DOHH2 (cell line): ENCODE measurements at regions not wholly inside any gene's neighbourhood (a gene's known extent, or its start where the extent isn't known, plus 50 kb on each side); places are given as distances from the start of the nearest gene placed in this dataset.

Source experiments
- H3F3A ChIP-seq: fragments of 200-600 bp; sonication (generic), shearing (Covaris generic); 2 replicates; pipeline ENCODE4 v1.6.0; 2016; ENCODE audit warnings: antibody characterized with exemption, mild to moderate bottlenecking; ENCODE audit not compliant: control insufficient read depth, insufficient read depth
- H3K27ac ChIP-seq: fragments of 200-600 bp; sonication (generic); 2 replicates; pipeline ENCODE4 v1.5.1; 2014; ENCODE audit warnings: low read depth, mild to moderate bottlenecking, low read length, moderate library complexity
- H3K27me3 ChIP-seq: fragments of 200-600 bp; sonication (generic); 2 replicates; pipeline ENCODE4 v1.6.1; 2014; ENCODE audit warnings: mild to moderate bottlenecking, low read length, mixed read lengths; ENCODE audit not compliant: control insufficient read depth
- H3K36me3 ChIP-seq: fragments of 200-600 bp; sonication (generic); 2 replicates; pipeline ENCODE4 v1.6.1; 2014; ENCODE audit warnings: mild to moderate bottlenecking, low read length, moderate library complexity, mixed read lengths; ENCODE audit not compliant: control insufficient read depth
- H3K4me1 ChIP-seq: fragments of 200-600 bp; sonication (generic); 2 replicates; pipeline ENCODE4 v1.6.1; 2014; ENCODE audit warnings: mild to moderate bottlenecking, low read length, mixed read lengths; ENCODE audit not compliant: control insufficient read depth
- H3K4me2 ChIP-seq: fragments of 200-600 bp; sonication (generic); 2 replicates; pipeline ENCODE4 v1.6.0; 2014; ENCODE audit warnings: mild to moderate bottlenecking, low read length, moderate library complexity
- H3K4me3 ChIP-seq: fragments of 200-600 bp; sonication (generic); 2 replicates; pipeline ENCODE4 v1.5.1; 2014; ENCODE audit warnings: mild to moderate bottlenecking, low read length, mixed read lengths
- H3K79me2 ChIP-seq: fragments of 200-600 bp; sonication (generic); 2 replicates; pipeline ENCODE4 v1.6.1; 2014; ENCODE audit warnings: mild to moderate bottlenecking, low read length, mixed read lengths; ENCODE audit not compliant: control insufficient read depth
- H3K9me2 ChIP-seq: fragments of 200-600 bp; sonication (generic); replicated peaks from 2 replicates; pipeline ENCODE4 v1.6.1; 2014; ENCODE audit warnings: mild to moderate bottlenecking, low read length, mixed read lengths; ENCODE audit not compliant: control insufficient read depth
- H3K9me3 ChIP-seq: fragments of 200-600 bp; sonication (generic); 2 replicates; pipeline ENCODE4 v1.6.1; 2014; ENCODE audit warnings: antibody characterized with exemption, low read length, mixed read lengths; ENCODE audit not compliant: control insufficient read depth, insufficient read depth
- H4K20me1 ChIP-seq: fragments of 200-600 bp; sonication (generic); 2 replicates; pipeline ENCODE4 v1.6.0; 2014; ENCODE audit warnings: low read depth, mild to moderate bottlenecking, antibody characterized with exemption, low read length, moderate library complexity; ENCODE audit not compliant: control insufficient read depth, insufficient read depth
- CTCF ChIP-seq: fragments of 200-600 bp; sonication (generic); IDR thresholded peaks from one replicate; pipeline ENCODE4 v1.5.1; 2014; ENCODE audit warnings: antibody characterized with exemption, mild to moderate bottlenecking, low read depth, low read length; ENCODE audit not compliant: poor library complexity, severe bottlenecking
- EZH2phosphoT487 ChIP-seq: fragments of 200-600 bp; sonication (generic); IDR thresholded peaks from 2 replicates; pipeline ENCODE4 v1.6.1; 2017; ENCODE audit warnings: borderline replicate concordance, mild to moderate bottlenecking, antibody characterized with exemption, low read length, moderate library complexity, mixed read lengths

- H3K4me3 ChIP-seq = no peak overlapping the region
- no peak overlapping the region for H3K4me2 ChIP-seq
- H3K9me2 ChIP-seq = no peaks in the 10 kb centered on the region; the same call in 1 of the 2 replicates
- TF ChIP-seq EZH2phosphoT487 = no peak
- H4K20me1 ChIP-seq = no peaks in the 10 kb centered on the region
- no peaks in the 10 kb centered on the region for H3K4me1 ChIP-seq
- H3K36me3 ChIP-seq = no peaks in the 10 kb centered on the region
- H3K9me3 ChIP-seq = no peaks in the 10 kb centered on the region
- no peaks in the 10 kb centered on the region for H3F3A ChIP-seq
- H3K79me2 ChIP-seq = no peaks in the 10 kb centered on the region
- H3K27me3 ChIP-seq = no peaks in the 10 kb centered on the region
- H3K27ac ChIP-seq = no peak overlapping the region
Observed at GRCh38 chr7:31440511-31440910, 73.4 kb upstream of the ITPRID1 start.

GRCh38 chr7:31442626-31443025 is 71.3 kb upstream of the ITPRID1 start:
- H3K27ac ChIP-seq = no peak overlapping the region
- no peaks in the 10 kb centered on the region for H3K36me3 ChIP-seq
- no peaks in the 10 kb centered on the region for H3K79me2 ChIP-seq
- TF ChIP-seq EZH2phosphoT487 = no peak
- no peak for TF ChIP-seq CTCF
- no peak overlapping the region for H3K4me3 ChIP-seq
- H3K4me1 ChIP-seq = no peaks in the 10 kb centered on the region
- H3K9me3 ChIP-seq = no peaks in the 10 kb centered on the region
- H3K4me2 ChIP-seq = no peak overlapping the region
- no peaks in the 10 kb centered on the region; the same call in 1 of the 2 replicates for H3K9me2 ChIP-seq
- no peaks in the 10 kb centered on the region for H3F3A ChIP-seq
- no peaks in the 10 kb centered on the region for H3K27me3 ChIP-seq
- H4K20me1 ChIP-seq = no peaks in the 10 kb centered on the region

GRCh38 chr7:31443457-31443856 is 70.4 kb upstream of the ITPRID1 start:
- Histone ChIP-seq H3K9me2 (no peaks in the 10 kb centered on the region), H3K27ac (no peak overlapping the region), H3F3A (no peaks in the 10 kb centered on the region), H3K4me3 (no peak overlapping the region), H3K4me2 (no peak overlapping the region), H3K27me3 (no peaks in the 10 kb centered on the region), H4K20me1 (no peaks in the 10 kb centered on the region), H3K9me3 (no peaks in the 10 kb centered on the region), H3K36me3 (no peaks in the 10 kb centered on the region), H3K4me1 (no peaks in the 10 kb centered on the region), H3K79me2 (no peaks in the 10 kb centered on the region)
- TF ChIP-seq CTCF (peak; percentile 91), EZH2phosphoT487 (no peak)

- Histone ChIP-seq H3K9me2 (no peaks in the 10 kb centered on the region), H3K27me3 (no peaks in the 10 kb centered on the region), H3K36me3 (no peaks in the 10 kb centered on the region), H3K79me2 (no peaks in the 10 kb centered on the region), H3K27ac (no peak overlapping the region), H3F3A (no peaks in the 10 kb centered on the region), H3K4me2 (no peak overlapping the region), H3K9me3 (no peaks in the 10 kb centered on the region), H3K4me1 (no peaks in the 10 kb centered on the region), H3K4me3 (no peak overlapping the region), H4K20me1 (no peaks in the 10 kb centered on the region)
- no peak for TF ChIP-seq CTCF
- no peak for TF ChIP-seq EZH2phosphoT487
Observed at GRCh38 chr7:31444196-31444595, 69.7 kb upstream of the ITPRID1 start.
